ENCODE measurements at regions not wholly inside any gene's neighbourhood (a gene's known extent, or its start where the extent isn't known, plus 50 kb on each side); places are given as distances from the start of the nearest gene placed in this dataset.

GRCh38 chr2:176614930-176615329 lies 345.7 kb downstream of the MTX2 start:
- TF ChIP-seq ZFY (CRISPR knock-in tag; IDR thresholded peaks at IDR 0.05) (no peak), IRF9 (CRISPR knock-in tag; IDR thresholded peaks at IDR 0.05; ENCODE audit: borderline replicate concordance) (no peak), BHLHE40 (IDR thresholded peaks at IDR 0.05; ENCODE audit: low read length) (no peak), DR1 (CRISPR knock-in tag; IDR thresholded peaks at IDR 0.05) (no peak), DMTF1 (CRISPR knock-in tag; IDR thresholded peaks at IDR 0.05) (no peak), ZNF660 (CRISPR knock-in tag; IDR thresholded peaks at IDR 0.05; ENCODE audit: borderline replicate concordance, low read depth) (no peak), POLR2A (IDR thresholded peaks at IDR 0.05; ENCODE audit: insufficient read depth in 1 of 2, low read depth in 2 of 2, low read length in 2 of 2) (no peak), ZNF776 (CRISPR knock-in tag; IDR thresholded peaks at IDR 0.05) (no peak)

Data from HepG2 (cell line).